SK-N-MC (cell line): ENCODE measurements at regions not wholly inside any gene's neighbourhood (a gene's known extent, or its start where the extent isn't known, plus 50 kb on each side); places are given as distances from the start of the nearest gene placed in this dataset.

Experiments used
- EZH2 ChIP-seq: fragments of 200-600 bp; sonication (generic); IDR thresholded peaks from one replicate; pipeline ENCODE4 v1.6.1; 2017; ENCODE audit warnings: antibody characterized with exemption
- FOXP2 ChIP-seq: optimal IDR thresholded peaks from 2 replicates; pipeline ENCODE3; 2011; ENCODE audit warnings: mild to moderate bottlenecking, moderate library complexity; ENCODE audit not compliant: insufficient read depth; ENCODE audit errors: extremely low read length, control extremely low read depth
- POLR2AphosphoS5 ChIP-seq: IDR thresholded peaks from 2 replicates; pipeline ENCODE4 v1.6.1; 2012; ENCODE audit warnings: mild to moderate bottlenecking, low read depth, low read length, borderline replicate concordance

- TF ChIP-seq EZH2 (no peak), POLR2AphosphoS5 (no peak), FOXP2 (no peak)
Observed at GRCh38 chr7:89777499-89777898, 376.8 kb upstream of the STEAP1 start.
